ENCODE measurements at regions not wholly inside any gene's neighbourhood (a gene's known extent, or its start where the extent isn't known, plus 50 kb on each side); places are given as distances from the start of the nearest gene placed in this dataset.

- H3K4me3 ChIP-seq (IDR thresholded peaks at IDR 0.05; ENCODE audit: insufficient read depth, low read depth, low read length), result no peak overlapping the region
- H3K4me2 ChIP-seq, result no peak overlapping the region
- no peaks in the 10 kb centered on the region for H4K20me1 ChIP-seq (ENCODE audit: insufficient read depth)
- H2AFZ ChIP-seq (ENCODE audit: low read depth), result no peak overlapping the region
- no peak overlapping the region for H3K27ac ChIP-seq
- no peak overlapping the region for H3K9ac ChIP-seq
- no peaks in the 10 kb centered on the region for H3K36me3 ChIP-seq (ENCODE audit: insufficient read depth)
- H3K79me2 ChIP-seq (ENCODE audit: insufficient read depth, low read depth), result no peaks in the 10 kb centered on the region
- TF ChIP-seq CTCF (conservative IDR thresholded peaks at IDR 0.05; ENCODE audit: low read depth, low read length), result no peak
- H3K4me1 ChIP-seq (ENCODE audit: low read depth, poor library complexity, severe bottlenecking), result no peaks in the 10 kb centered on the region
- H3K27me3 ChIP-seq (ENCODE audit: insufficient read depth, low read depth), result no peaks in the 10 kb centered on the region
Observed at GRCh38 chr13:85970727-85971126, 171.5 kb upstream of the SLITRK6 start.

DNA sequence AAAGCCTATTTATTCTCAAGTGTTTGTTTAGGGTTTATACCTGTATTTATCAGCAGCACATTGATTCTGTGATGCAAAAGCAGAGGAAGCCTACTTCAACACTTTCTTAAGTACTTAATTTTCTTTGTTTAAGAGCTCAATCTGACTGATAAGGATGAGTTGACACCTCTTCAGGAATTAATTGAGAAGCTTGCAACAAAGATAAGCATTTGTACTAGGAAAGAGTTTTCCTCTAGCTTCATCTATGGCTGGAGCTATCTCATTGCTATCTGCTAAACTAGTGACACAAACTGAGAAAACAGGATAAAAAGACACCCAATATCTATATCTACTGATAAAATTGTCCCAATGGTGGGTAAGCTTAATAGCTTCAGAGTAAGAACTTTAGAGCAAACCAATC lies 170.1 kb upstream of the SLITRK6 start:
- Histone ChIP-seq H3K4me3 (IDR thresholded peaks at IDR 0.05; ENCODE audit: insufficient read depth, low read depth, low read length) (no peak overlapping the region), H3K4me1 (ENCODE audit: low read depth, poor library complexity, severe bottlenecking) (no peaks in the 10 kb centered on the region), H3K4me2 (no peak overlapping the region), H3K79me2 (ENCODE audit: insufficient read depth, low read depth) (no peaks in the 10 kb centered on the region), H3K9ac (no peak overlapping the region), H2AFZ (ENCODE audit: low read depth) (no peak overlapping the region), H3K27ac (no peak overlapping the region), H3K27me3 (ENCODE audit: insufficient read depth, low read depth) (no peaks in the 10 kb centered on the region), H4K20me1 (ENCODE audit: insufficient read depth) (no peaks in the 10 kb centered on the region), H3K36me3 (ENCODE audit: insufficient read depth) (no peaks in the 10 kb centered on the region)
- TF ChIP-seq CTCF (conservative IDR thresholded peaks at IDR 0.05; ENCODE audit: low read depth, low read length), result no peak

GRCh38 chr13:85935868-85936467 lies 136.7 kb upstream of the SLITRK6 start:
- Histone ChIP-seq H3K79me2 (ENCODE audit: insufficient read depth, low read depth) (no peaks in the 10 kb centered on the region), H3K4me1 (ENCODE audit: low read depth, poor library complexity, severe bottlenecking) (no peaks in the 10 kb centered on the region), H3K27ac (no peak overlapping the region), H3K4me2 (no peak overlapping the region), H2AFZ (ENCODE audit: low read depth) (no peak overlapping the region), H3K27me3 (ENCODE audit: insufficient read depth, low read depth) (no peaks in the 10 kb centered on the region), H3K9ac (no peak overlapping the region), H4K20me1 (ENCODE audit: insufficient read depth) (no peaks in the 10 kb centered on the region), H3K4me3 (IDR thresholded peaks at IDR 0.05; ENCODE audit: insufficient read depth, low read depth, low read length) (no peak overlapping the region), H3K36me3 (ENCODE audit: insufficient read depth) (no peaks in the 10 kb centered on the region)
- no peak for TF ChIP-seq CTCF (conservative IDR thresholded peaks at IDR 0.05; ENCODE audit: low read depth, low read length)

GRCh38 chr13:85930108-85930507 lies 130.9 kb upstream of the SLITRK6 start:
- Histone ChIP-seq H4K20me1 (ENCODE audit: insufficient read depth) (no peaks in the 10 kb centered on the region), H3K27me3 (ENCODE audit: insufficient read depth, low read depth) (no peaks in the 10 kb centered on the region), H3K4me3 (IDR thresholded peaks at IDR 0.05; ENCODE audit: insufficient read depth, low read depth, low read length) (no peak overlapping the region), H3K79me2 (ENCODE audit: insufficient read depth, low read depth) (no peaks in the 10 kb centered on the region), H3K27ac (no peak overlapping the region), H3K9ac (no peak overlapping the region), H3K36me3 (ENCODE audit: insufficient read depth) (no peaks in the 10 kb centered on the region), H3K4me1 (ENCODE audit: low read depth, poor library complexity, severe bottlenecking) (no peaks in the 10 kb centered on the region), H3K4me2 (no peak overlapping the region), H2AFZ (ENCODE audit: low read depth) (no peak overlapping the region)
- TF ChIP-seq CTCF (conservative IDR thresholded peaks at IDR 0.05; ENCODE audit: low read depth, low read length), result no peak

Measured in KMS-11 (cell line).